IMR-90 (cell line): ENCODE measurements at regions not wholly inside any gene's neighbourhood (a gene's known extent, or its start where the extent isn't known, plus 50 kb on each side); places are given as distances from the start of the nearest gene placed in this dataset.

Source experiments
- ATAC-seq: fragments of 200-7000 bp; cut with Tn5 transposase; 2 replicates; pipeline ENCODE4 v1.9.1; 2020; ENCODE audit warnings: low read depth, mild to moderate bottlenecking, moderate library complexity
- BruUV-seq: library from RNA; stranded (reverse); fragments of 400-500 nt; replicated peaks from 2 replicates; lab custom pipeline; 2021; lab: Mats Ljungman, UMichigan
- CTCF ChIA-PET: fragments of 300-600 bp; formaldehyde crosslinking; extraction: SDS; loops from one replicate; lab custom pipeline; 2021; ENCODE audit warnings: antibody characterized with exemption; lab: Yijun Ruan, JAX
- POLR2A ChIA-PET: fragments of 300-600 bp; sonication (Branson Sonifier 250); formaldehyde crosslinking; loops from one replicate; lab custom pipeline; 2022; ENCODE audit warnings: antibody characterized with exemption; ENCODE audit not compliant: unreplicated experiment; lab: Charles Lee
- DNase-seq: peaks from one replicate; pipeline ENCODE4 v3.0.0; 2013
- H2AFZ ChIP-seq: replicated peaks from 2 replicates; pipeline ENCODE3; 2013; ENCODE audit warnings: low read length, mild to moderate bottlenecking; ENCODE audit not compliant: poor library complexity
- H2AK5ac ChIP-seq: 2 replicates; pipeline ENCODE4 v1.6.1; 2013; ENCODE audit warnings: low read depth, low read length, inconsistent platforms
- H2AK9ac ChIP-seq: replicated peaks from 2 replicates; pipeline ENCODE3; 2013; ENCODE audit warnings: mild to moderate bottlenecking, low read depth, low read length, moderate library complexity; ENCODE audit not compliant: poor library complexity
- H2BK120ac ChIP-seq: 2 replicates; pipeline ENCODE4 v1.6.1; 2013; ENCODE audit warnings: low read depth, low read length, inconsistent platforms
- H2BK15ac ChIP-seq: 3 replicates; pipeline ENCODE4 v1.6.1; 2013; ENCODE audit warnings: low read depth, low read length, inconsistent platforms
- H2BK20ac ChIP-seq: 2 replicates; pipeline ENCODE4 v1.6.1; 2013; ENCODE audit warnings: low read depth, mild to moderate bottlenecking, inconsistent platforms, low read length, moderate library complexity
- H2BK5ac ChIP-seq: 2 replicates; pipeline ENCODE4 v1.6.1; 2013; ENCODE audit warnings: mild to moderate bottlenecking, low read depth, low read length, inconsistent platforms; ENCODE audit not compliant: poor library complexity, severe bottlenecking
- H3K14ac ChIP-seq: replicated peaks from 2 replicates; pipeline ENCODE4 v1.6.1; 2013; ENCODE audit warnings: low read depth, low read length, inconsistent platforms
- H3K18ac ChIP-seq: 2 replicates; pipeline ENCODE4 v1.6.1; 2013; ENCODE audit warnings: low read depth, low read length, control low read depth
- H3K23ac ChIP-seq: 2 replicates; pipeline ENCODE4 v1.6.1; 2013; ENCODE audit warnings: low read depth, low read length, inconsistent platforms
- H3K27ac ChIP-seq: 2 replicates; pipeline ENCODE4 v1.5.1; 2013; ENCODE audit warnings: mild to moderate bottlenecking, control low read depth, low read length; ENCODE audit not compliant: insufficient read depth
- H3K27me3 ChIP-seq: 2 replicates; pipeline ENCODE4 v1.6.1; 2013; ENCODE audit warnings: low read length; ENCODE audit not compliant: control insufficient read depth, insufficient read depth
- H3K36me3 ChIP-seq: 2 replicates; pipeline ENCODE4 v1.6.1; 2013; ENCODE audit warnings: low read length, mixed read lengths; ENCODE audit not compliant: control insufficient read depth, insufficient read depth
- H3K4ac ChIP-seq: 2 replicates; pipeline ENCODE4 v1.6.1; 2013; ENCODE audit warnings: low read depth, low read length, inconsistent platforms
- H3K4me1 ChIP-seq: 2 replicates; pipeline ENCODE4 v1.6.1; 2013; ENCODE audit warnings: low read length, mixed read lengths; ENCODE audit not compliant: control insufficient read depth, insufficient read depth
- H3K4me2 ChIP-seq: 2 replicates; pipeline ENCODE4 v1.6.1; 2013; ENCODE audit warnings: low read depth, mild to moderate bottlenecking, control low read depth, low read length, moderate library complexity
- H3K4me3 ChIP-seq: 2 replicates; pipeline ENCODE4 v1.5.1; 2013; ENCODE audit warnings: low read depth, mild to moderate bottlenecking, control low read depth, low read length, moderate library complexity; ENCODE audit not compliant: insufficient read depth
- H3K56ac ChIP-seq: 2 replicates; pipeline ENCODE4 v1.6.1; 2013; ENCODE audit warnings: low read length, inconsistent platforms; ENCODE audit not compliant: insufficient read depth; ENCODE audit errors: extremely low read depth
- H3K79me1 ChIP-seq, 2 experiments: 2 replicates each; pipeline ENCODE4 v1.6.1; 2013; ENCODE audit warnings: low read length in 2 of 2, inconsistent platforms in 1 of 2, low read depth in 1 of 2
- H3K9ac ChIP-seq: 2 replicates; pipeline ENCODE4 v1.6.1; 2013; ENCODE audit warnings: low read depth, low read length, control low read depth
- H3K9me1 ChIP-seq: 2 replicates; pipeline ENCODE4 v1.6.1; 2013; ENCODE audit warnings: low read length, inconsistent platforms; ENCODE audit not compliant: insufficient read depth
- H3K9me3 ChIP-seq: 2 replicates; pipeline ENCODE4 v1.6.1; 2013; ENCODE audit warnings: low read length; ENCODE audit not compliant: control insufficient read depth, insufficient read depth
- H4K20me1 ChIP-seq: 2 replicates; pipeline ENCODE4 v1.6.1; 2013; ENCODE audit warnings: low read length, inconsistent platforms; ENCODE audit not compliant: insufficient read depth
- H4K5ac ChIP-seq: 2 replicates; pipeline ENCODE4 v1.6.1; 2013; ENCODE audit warnings: mild to moderate bottlenecking, low read depth, low read length, control low read depth
- H4K8ac ChIP-seq, 2 experiments: 2 replicates each; pipeline ENCODE4 v1.6.1; 2013; ENCODE audit warnings: low read depth in 2 of 2, low read length in 2 of 2, control low read depth in 1 of 2, inconsistent platforms in 1 of 2
- H4K91ac ChIP-seq: 2 replicates; pipeline ENCODE4 v1.6.1; 2013; ENCODE audit warnings: low read depth, low read length, inconsistent platforms; ENCODE audit not compliant: insufficient read depth
- MAFK ChIP-seq: IDR thresholded peaks from 2 replicates; pipeline ENCODE4 v1.6.1; 2012; ENCODE audit warnings: low read depth, low read length, improper control_type of control experiment
- MAZ ChIP-seq: IDR thresholded peaks from 2 replicates; pipeline ENCODE4 v1.6.1; 2012; ENCODE audit warnings: low read depth, mild to moderate bottlenecking, low read length, improper control_type of control experiment, moderate library complexity, borderline replicate concordance
- POLR2A ChIP-seq: IDR thresholded peaks from 2 replicates; pipeline ENCODE4 v1.6.1; 2012; ENCODE audit warnings: mild to moderate bottlenecking, low read depth, low read length
- WGBS, 2 experiments: methylation state at CpG; one replicate each; pipeline versions ENCODE4 v1.1.5 to v1.1.7; 2013; ENCODE audit warnings: missing lambda C conversion rate in 2 of 2; ENCODE audit not compliant: insufficient read length in 1 of 2; ENCODE audit errors: extremely low coverage in 2 of 2; 5-methylcytosine and 5-hydroxymethylcytosine counted together
- dilution Hi-C: fragments of 300-500 bp; cut with HindIII; formaldehyde crosslinking; loops from one replicate; pipeline ENCODE4 v1.14.3; 2018; ENCODE audit warnings: low sequenced_read_pairs; ENCODE audit not compliant: unreplicated experiment
- in situ Hi-C: fragments of 300-500 bp; cut with MboI; formaldehyde crosslinking; loops from 3 replicates; pipeline ENCODE4 v1.14.3; 2019; ENCODE audit warnings: low sequenced_read_pairs, inconsistent platforms, mixed read lengths
- intact Hi-C: fragments of 100-400 bp; cut with micrococcal nuclease; formaldehyde crosslinking; loops from 2 replicates; pipeline ENCODE4 v1.10.0; 2022

DNA sequence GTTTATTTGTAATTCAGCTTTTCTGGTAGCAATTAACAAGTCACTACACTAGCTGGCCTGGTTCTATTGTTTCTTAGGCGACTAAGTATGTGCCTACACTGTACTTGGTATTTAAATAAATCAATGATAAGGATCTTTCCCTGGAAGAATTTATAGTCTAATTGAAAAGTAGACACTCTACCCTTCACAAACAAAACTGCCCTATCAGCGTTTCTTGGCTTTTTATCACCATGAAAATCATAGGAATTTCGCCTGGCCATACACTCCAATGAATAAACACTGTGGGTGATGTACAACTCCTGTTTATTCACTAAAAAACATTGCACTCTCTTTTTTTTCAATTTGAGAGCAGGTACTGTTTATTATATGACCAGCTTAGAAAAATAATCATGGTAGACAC, 702.9 kb upstream of the ADGRL2 start:
- POLR2A ChIA-PET = no interaction called here
- H3K79me1 ChIP-seq = no peaks in the 10 kb centered on the region

More for the DNA sequence above, 702.9 kb upstream of the ADGRL2 start:
- Histone ChIP-seq H3K23ac (no peak overlapping the region), H2BK15ac (no peak overlapping the region), H3K4me2 (no peak overlapping the region), H2AK5ac (no peak overlapping the region), H3K4ac (no peak overlapping the region), H3K9me1 (no peaks in the 10 kb centered on the region), H2BK120ac (no peak overlapping the region), H2BK20ac (no peak overlapping the region), H2AK9ac (no peak overlapping the region), H3K9ac (no peak overlapping the region), H4K91ac (no peak overlapping the region), H3K4me1 (no peaks in the 10 kb centered on the region), H3K4me3 (no peak overlapping the region), H4K5ac (no peak overlapping the region), H2AFZ (no peak overlapping the region), H3K36me3 (no peaks in the 10 kb centered on the region), H2BK5ac (no peak overlapping the region), H3K56ac (no peak overlapping the region), H4K20me1 (no peaks in the 10 kb centered on the region), H3K18ac (no peak overlapping the region), H3K27me3 (no peaks in the 10 kb centered on the region), H3K14ac (no peak overlapping the region), H4K8ac (no peak overlapping the region), H3K27ac (no peak overlapping the region), H3K9me3 (no peaks in the 10 kb centered on the region)
- CTCF ChIA-PET = no interaction called here
- dilution Hi-C loops = no loop called here
- in situ Hi-C loops = no loop called here
- DNase-seq = no peak
- intact Hi-C loops = no loop called here
- WGBS, 2 experiments = no CpG with 5 or more reads among the region's 3 CpGs
- no peak for TF ChIP-seq MAZ
- no peak for TF ChIP-seq POLR2A
- TF ChIP-seq MAFK = peak; percentile 91
- no TSS peak for BruUV-seq
- ATAC-seq = no peak
